ENCODE measurements at regions not wholly inside any gene's neighbourhood (a gene's known extent, or its start where the extent isn't known, plus 50 kb on each side); places are given as distances from the start of the nearest gene placed in this dataset.

GRCh38 chr4:173990869-173991210, 292.6 kb downstream of the FBXO8 start:
- TF ChIP-seq CTCF (conservative IDR thresholded peaks at IDR 0.05 in 1 of 2, IDR thresholded peaks at IDR 0.05 in 1 of 2; ENCODE audit: extremely low read depth in 1 of 2, insufficient read depth in 1 of 2, low read depth in 1 of 2, low read length in 2 of 2) (no peak), EZH2 (IDR thresholded peaks at IDR 0.05; ENCODE audit: borderline replicate concordance, low read length) (no peak)

Data from mammary epithelial cell (primary cell).